NCI-H82 (cell line): ENCODE measurements at regions not wholly inside any gene's neighbourhood (a gene's known extent, or its start where the extent isn't known, plus 50 kb on each side); places are given as distances from the start of the nearest gene placed in this dataset.

Experiments used
- DNase-seq: peaks from one replicate; lab custom pipeline; 2025; lab: John Stamatoyannopoulos, UW

DNA sequence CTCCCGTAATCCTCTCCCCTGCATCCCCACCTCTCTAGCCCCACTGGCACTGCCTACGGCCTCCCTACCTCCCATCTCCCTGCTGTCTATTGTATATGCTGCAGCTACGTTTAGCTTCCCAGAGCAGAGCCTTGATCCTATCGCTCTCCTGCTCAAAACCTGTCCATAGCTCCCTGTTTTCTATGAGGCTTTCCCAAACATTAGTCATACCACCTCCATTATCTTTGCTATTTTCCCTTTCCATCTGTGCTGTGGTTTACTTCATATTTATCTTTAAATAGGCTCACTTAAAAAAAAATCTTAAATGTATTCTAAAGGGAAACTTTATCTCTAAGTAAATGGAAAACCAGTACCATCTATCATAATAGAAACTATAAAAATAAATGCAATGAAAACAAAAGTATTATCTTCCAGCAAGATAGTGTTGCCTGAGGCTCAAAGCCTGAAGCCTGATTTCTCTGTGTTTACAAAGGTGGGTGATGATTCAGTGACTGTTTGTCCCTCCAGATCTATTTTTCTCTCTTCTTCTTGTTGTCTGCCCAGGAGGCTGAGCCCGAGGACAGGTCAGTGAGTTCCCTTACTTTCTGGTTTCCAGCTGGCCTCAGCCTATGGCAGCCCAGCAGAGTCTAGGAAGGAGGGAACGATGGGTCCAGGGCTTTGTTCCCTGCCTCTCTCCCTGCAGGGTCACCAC, 397.1 kb upstream of the CFAP20DC start:
- no peak for DNase-seq

DNA sequence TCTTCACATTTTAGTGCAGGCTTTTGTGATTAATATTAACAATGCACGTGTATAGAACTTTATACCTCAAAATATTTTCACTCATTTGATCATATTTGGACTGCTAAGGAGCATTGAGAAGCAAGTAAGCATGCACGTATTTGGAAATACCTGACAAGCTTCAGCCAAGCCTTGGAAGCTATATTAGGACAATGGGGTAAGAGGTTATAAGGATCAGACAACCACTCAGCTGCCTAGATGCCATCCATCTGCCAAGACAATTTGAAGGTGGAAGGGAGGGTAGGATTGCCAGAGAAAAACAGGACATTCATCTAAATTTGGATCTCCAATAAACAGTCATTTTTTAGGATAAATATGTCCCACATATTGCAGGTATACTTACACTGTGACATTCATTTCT, 394.9 kb upstream of the CFAP20DC start:
- DNase-seq: no peak

DNA sequence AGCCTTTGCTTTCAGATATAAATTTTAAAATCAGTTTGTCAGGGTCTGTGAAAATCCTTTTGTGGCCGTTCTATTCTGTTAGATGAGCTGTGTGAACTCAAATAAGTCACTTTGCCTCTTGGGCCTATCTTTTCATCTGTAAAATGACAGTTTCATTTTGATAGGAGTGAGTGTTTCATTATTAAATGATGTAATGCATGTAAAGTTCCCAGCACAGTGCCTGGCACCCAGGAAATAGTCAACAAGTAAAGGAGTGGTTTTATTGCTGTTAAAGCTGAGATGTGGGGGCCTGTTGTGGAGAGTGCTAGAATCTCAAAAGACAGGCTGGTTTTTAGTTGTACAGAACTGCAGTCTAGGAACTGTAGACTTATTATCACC, 394.5 kb upstream of the CFAP20DC start:
- DNase-seq: no peak

DNA sequence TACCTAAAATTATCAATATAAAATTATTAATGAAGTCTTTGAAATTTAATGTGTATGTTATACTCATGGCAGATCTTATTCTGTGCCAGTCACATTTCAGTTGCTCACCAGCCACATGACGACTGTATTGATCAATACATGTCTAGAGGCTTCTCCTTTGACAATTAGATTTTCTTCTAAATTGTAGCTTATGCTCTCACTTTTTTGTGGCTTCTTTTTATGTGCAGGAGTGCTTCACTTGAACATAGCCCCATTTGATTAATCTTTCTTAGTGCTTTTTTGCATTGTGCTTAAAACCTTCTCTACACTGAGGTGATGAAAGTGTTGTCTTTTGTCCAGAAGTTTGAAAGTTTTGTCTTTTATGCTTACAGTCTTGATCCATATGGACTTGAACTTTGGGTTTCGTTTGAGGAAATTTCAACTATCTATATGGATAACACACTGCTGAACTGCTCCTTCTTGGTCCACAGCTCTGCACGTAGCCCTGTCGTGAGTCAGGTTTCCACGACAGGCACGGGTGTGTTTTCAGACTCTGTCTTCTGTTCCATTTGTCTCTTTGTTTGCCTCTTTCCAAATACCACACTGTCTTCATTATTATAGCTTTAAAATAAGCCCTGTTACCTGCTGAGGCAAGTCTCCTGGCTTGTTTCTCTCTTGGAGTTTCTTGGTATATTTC, 393.9 kb upstream of the CFAP20DC start:
- DNase-seq: no peak

DNA sequence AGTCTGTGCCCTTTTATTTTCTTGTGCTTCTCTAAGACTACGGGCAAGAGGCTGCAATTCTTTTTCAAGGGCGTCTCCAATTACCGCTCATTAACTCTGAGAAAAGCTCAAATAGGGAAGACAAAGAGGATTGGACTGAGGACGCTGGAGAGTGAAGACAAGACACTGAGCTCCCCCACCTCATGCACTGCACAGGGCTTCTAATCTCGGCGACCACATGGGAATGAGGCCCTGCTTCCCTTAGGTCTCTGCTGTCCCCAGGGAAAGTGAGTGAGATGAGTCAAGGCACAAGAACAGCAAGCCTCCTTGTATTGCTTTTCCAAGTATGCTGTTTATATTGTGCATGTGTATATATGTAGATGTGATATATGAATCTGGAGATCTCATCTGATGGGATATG, 392.2 kb upstream of the CFAP20DC start:
- peak; percentile 58 for DNase-seq

DNA sequence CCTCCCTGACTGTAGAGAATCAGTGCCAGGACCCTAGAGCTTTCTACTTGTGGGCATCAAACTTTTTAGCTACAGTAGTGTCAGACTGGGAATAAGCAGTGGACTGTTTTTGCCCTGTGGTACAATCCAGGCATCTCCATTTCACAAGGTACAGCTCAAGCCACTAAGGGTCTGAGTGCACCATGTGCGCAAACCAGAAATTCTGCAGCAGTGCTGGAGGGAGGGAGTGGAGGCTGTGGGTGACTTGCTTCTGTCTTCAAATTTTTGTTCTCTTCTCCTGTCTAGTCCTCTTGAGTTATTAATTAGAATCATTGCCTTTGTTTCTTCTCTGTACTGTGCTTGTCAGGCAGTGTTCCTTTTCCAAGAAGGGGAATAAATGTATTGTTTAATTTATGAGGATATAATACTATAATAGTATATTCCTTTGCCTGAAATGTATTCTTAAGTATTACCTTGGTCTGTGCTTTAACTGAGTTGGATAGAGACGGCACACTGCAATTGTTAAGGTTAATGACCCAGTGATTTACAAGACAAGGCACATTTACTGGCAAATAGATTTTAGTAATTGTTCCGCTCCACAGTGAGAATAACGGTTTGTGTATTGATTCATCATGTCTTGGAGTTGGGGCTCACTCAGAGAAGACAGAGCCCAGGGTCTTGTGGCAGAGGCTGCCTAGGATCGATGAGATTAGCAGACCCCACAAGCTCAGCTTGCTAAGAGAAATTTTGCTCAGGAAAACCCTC, 390.6 kb upstream of the CFAP20DC start:
- DNase-seq: no peak

DNA sequence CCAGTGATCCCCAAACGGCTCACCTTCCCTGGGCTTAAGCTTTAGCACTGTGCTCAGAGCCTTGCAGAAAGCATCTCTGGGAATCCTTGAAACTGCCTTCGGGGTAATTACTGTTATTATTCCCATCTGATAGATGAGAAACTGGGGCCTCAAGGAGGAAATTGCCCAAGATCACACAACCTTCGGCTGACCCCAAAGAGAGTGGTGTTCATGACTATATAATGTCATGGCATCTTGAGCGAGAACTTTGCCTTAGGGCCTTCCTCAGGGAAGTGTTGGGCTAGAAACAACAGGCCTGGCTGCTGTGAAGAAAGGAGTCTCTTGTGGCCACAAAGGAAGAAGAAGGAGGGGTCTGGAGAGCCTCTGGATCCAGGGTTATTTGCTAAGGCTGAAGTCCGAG, 388.7 kb upstream of the CFAP20DC start:
- DNase-seq: no peak

DNA sequence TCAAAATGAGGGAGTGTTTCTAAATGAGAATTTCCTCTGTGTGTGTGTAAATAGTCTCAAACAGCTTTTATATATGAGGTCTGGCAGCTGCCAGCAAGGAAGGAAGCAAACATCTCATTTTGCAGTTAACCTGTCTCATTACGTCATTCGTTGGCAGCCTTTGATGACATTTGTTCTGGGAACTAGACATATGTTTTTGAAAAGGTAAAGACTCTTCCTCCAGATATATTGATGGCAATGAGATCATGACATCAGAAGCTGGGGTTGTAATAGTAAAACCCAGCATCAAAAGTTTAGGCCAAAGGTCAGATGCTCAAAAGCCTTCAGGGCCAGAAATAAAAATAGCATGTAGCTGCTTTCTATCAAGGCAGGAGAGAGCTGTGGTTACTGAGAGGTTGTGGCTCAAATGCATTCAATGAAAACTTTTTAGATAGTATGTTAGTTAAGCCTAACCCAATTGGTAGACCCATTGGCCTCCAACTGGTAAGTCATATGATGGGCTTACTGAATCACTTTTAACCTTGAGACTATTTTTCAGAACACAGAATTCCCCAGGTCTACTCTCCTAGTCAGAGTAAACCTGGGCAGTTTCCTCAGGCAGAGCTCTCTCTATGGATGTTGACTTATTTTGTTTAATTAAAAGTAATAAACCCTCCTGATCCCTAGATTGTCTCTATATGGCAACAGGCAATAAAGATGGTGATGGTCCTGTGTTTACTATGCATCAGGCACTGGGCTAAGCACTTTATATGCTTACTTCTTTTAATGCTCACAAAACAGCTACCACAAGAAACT, 386.5 kb upstream of the CFAP20DC start:
- DNase-seq: no peak

DNA sequence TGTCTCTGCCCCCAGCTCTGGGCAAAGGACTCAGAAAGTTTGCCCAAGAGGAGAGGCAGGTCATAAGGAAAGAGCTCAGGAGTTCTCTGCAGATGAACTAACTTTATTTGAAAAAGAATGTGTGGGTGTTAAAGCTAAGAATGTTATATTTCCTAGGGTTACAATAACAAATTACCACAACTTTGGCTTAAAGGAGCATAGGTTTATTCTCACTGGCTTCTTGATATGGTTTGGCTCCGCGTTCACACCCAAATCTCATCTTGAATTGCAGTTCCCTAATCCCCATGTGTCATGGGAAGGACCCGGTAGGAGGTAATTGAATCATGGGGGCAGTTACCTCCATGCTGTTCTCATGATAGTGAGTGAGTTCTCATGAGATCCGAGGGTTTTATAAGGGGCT, 383.7 kb upstream of the CFAP20DC start:
- DNase-seq: no peak

DNA sequence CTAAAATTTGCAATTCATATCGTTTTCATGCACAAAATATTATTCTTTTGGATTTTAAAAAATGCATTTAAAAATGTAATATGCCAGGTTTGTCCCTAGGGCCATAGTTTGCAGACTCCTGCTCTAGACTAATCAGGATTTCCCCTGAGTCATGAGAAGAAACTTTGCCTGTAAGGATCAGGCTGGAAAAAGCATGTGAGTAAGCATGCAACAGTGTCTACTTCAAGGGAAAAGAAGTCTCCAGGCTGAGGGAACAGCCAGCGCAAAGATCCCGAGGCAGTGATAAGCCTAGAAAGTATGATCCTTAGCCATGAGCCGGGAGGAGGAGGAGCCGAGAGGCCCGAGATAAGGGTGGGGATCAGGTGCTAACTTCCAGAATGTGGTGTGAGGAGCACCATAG, 382.8 kb upstream of the CFAP20DC start:
- DNase-seq: no peak

DNA sequence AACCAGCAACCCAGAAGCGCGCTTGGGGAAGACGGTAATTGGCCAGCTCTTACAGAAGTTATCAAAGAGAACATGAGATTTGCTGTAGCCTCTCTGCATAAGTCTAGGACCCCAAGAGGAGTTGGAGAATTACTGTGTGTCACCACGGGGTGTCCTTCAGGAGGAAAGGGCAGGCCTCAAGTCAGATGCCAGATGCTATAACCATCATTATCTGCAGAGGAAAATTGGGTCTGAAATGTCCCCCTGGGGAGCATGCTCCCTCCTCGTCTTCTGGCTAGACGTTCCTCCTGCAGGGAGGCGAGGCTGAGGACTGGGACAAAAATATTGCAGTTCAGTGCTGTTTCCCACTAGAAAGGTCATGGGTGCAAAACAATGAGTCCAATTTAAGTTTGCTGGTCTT, 380.5 kb upstream of the CFAP20DC start:
- DNase-seq: no peak

DNA sequence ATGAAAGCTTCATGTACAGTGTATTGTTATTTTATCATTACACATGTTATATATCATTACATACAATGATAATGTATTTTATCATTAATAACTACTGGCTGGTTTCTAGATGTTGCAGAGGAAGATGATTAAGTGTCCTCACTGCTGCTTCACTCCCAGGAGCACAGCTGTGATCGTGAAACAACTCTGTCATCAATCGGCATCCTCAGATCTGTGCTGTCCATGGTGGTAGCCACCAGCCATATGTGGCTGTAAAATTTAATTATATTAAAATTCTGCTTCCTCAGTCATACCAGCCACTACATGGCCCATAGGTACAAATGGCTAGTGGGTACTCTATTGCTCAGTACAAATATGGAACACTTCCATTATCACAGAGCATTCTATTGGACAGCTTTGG, 379.4 kb upstream of the CFAP20DC start:
- no peak for DNase-seq

DNA sequence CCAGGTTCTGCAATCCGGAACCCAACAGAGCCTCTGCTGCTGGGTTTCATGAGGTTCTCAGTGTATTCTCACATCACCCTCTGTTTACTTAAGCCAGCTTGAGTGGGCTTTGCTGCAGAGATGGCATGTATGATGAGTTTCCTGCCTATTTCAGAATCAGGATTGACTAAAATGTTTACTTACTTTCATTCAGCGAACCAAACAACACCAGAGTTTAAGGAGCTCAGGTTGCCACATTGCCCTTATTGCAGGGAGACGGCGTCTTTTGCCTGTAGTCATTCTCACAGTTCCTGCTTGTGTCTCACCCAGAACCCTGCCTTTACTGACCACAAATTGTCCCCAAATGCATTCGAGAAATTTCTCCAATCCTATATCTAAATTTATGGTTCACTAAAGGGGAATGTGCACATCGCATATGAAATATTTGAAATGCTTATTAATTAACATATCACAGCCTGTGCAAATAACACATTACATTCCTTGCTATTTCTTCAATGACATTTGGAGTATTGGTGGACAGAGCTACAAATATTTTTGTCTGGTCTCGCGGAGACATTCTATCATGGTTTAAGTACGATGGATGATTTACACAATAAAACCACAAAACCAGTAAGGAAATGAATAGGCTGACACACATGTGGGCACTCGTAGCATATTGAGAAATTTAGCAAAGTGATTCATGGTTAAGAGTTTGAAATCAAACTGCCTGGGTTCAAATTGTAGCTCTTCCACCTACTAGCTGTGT, 377.2 kb upstream of the CFAP20DC start:
- no peak for DNase-seq

DNA sequence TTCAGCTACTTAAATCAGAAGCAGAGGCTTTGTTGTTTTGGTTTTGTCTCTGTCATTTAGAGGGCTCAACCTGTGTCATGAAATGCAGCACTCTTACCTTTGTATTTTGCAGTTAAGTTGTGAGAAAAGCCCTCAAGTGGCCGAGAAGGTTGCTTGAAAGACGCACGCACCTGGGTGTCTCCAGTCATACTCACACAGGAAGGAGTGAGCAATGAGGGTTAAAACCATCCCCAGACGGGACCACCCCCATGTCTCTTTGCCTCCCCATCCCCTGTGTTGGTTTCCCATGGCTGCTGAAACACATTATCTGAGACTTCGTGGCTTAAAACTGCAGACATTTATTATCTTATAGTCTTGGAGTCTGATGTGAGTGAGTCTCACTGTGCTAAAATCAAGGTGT, 376.1 kb upstream of the CFAP20DC start:
- DNase-seq: no peak

DNA sequence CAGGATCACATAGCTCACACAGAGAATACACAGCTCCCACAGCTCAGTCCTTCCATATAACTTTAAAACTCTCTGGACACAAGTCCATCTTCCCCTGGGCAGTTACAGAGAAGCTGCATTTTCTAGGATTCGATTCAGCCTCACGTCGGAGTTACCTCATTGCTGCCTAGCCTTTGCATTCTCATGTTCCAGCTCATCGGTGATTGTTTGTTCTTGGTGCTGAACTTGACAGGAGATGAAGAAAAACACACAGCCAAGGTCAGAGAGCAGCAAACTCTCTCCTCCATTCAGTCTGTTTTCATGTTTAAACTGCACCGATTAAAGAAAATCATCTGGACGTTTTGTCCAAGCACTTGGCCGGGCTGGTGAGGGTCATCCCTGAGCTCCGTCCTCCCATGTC, 375.5 kb upstream of the CFAP20DC start:
- no peak for DNase-seq

DNA sequence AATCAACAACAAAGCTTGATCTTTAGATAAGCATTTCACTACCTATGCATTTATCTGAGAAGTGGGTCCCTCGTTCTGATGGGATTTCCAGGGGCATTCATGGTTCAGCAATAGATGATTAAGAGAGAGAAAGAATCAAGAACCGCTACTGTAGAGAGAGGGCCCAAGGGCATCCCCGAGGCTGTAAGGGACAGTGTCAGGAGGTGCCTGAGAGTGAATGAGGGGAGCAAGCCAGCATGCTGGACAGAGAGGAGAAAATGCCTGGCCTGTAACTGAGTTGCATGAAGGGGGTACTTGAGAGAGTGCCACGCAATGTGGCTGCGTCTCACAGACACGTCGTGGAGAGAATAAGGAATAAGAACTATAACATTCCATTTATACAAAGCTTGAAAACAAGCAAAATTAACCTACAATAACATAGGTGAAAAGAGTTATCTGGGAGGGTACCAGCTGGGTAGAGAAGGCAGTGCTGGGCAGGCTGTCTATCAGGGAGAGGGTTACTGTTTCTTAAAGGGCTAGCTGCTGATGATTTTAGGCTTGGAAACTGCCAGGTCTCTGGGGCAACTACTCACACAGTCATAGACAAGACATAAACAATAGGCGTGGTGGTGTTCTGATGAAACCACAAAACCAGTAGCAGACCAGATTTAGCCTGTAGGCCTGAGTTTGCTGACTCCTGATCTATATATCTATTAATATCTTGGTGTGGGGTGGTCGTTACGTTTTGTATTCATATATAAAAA, 374.6 kb upstream of the CFAP20DC start:
- no peak for DNase-seq

DNA sequence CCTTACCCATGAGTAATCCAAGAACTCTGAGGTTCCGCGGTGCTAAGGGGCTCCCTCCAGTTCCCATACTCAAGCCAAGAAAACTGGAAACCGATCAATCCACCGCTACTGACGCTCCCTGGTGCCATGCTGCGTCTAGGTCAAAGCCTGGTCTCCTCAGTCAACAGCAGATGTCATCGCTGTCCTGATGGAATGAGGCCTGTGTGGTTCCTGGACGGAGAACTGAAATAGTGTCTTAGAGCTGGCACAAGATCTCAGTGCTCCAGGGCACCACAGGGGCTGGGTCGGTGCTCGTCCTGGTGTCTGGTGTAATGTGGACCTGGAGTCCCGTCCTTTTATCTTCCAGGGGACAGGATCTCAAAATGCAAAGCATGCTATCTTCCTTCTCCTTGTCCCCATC, 373.9 kb upstream of the CFAP20DC start:
- DNase-seq: no peak

DNA sequence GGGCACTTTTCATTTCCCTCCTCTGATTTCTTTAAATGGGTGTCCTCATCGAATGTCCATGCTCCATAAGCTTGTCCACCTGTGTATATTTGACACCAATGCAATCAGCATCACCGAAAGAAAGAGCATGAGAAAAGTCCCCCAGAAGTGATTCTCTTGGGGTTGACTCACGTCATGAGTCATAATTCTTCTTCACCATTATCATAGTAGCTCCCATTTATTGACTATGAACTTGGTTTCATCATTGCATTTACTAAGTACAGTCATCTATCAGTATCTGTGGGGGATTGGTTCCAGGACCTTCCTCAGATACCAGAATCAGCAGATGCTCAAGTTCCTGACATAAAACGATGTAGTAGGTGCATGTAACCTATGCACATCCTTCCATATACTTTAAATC, 372.5 kb upstream of the CFAP20DC start:
- DNase-seq: no peak

DNA sequence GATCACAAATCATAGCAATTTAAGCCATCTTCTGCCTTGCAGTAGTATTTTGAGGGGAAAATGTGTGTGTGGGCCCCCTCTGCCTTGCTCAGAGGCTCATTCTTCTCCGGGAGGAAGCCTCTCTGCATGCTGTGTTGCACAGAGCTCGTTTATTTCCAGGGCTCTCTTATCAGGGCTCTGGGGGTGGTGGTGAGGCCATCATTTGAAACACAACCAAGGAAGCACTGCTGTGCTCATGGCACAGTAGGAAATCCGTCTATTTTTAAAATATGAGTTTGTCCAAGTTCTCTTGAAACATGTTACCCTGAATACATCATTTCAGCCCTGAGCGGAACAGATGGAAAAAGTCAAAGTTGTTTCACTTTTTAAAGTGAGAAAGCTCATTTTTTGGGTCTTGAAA, 369.0 kb upstream of the CFAP20DC start:
- DNase-seq: no peak

DNA sequence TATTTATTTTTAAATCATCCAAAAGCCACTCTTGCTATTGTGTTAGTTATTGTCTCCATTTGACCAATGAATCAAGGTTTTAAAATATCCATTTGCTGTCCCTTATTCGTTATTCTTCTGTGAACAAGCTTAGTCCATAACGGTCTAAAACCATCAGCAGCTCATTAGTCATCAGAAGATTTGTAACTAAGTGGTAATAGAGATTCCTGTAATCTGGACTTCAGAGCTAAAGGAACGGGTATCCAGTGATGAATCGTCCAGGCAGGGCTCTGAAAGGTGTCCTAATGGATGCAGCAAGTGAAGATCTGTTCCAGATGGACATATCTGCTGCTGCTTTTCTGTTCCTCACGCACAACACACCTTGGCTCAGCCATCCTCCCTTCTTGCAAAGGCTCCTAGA, 362.7 kb upstream of the CFAP20DC start:
- DNase-seq: no peak

DNA sequence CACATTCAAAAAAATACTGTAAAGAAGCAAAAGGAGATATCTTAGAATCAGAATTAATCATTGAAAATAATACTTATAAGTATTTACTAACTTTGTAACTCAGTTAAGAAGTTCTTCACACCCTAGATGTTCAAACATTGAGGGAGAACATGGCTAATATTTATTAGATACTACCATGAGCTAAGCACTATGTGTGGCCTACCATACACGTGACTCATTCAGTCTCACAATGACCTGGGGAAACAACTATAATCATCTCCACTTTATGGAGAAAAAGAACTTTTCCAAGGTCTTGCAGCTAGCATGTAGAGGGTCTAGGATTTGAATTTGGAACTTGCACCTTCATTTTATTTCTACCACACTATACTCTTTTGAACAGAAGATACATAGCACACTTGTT, 361.9 kb upstream of the CFAP20DC start:
- DNase-seq: no peak
